OCI-LY3 (cell line): ENCODE measurements at regions not wholly inside any gene's neighbourhood (a gene's known extent, or its start where the extent isn't known, plus 50 kb on each side); places are given as distances from the start of the nearest gene placed in this dataset.

Experiments used
- H2AFZ ChIP-seq: fragments of 200-600, 300-600 bp; shearing (Covaris generic); 2 replicates; pipeline ENCODE4 v1.6.0; 2014; ENCODE audit warnings: antibody characterized with exemption, low read depth, low read length
- H3K27ac ChIP-seq: fragments of 200-600, 300-600 bp; sonication (generic); 2 replicates; pipeline ENCODE4 v1.5.1; 2014; ENCODE audit warnings: mild to moderate bottlenecking, low read length, moderate library complexity, mixed read lengths
- H3K27me3 ChIP-seq: fragments of 200-600, 300-600 bp; sonication (generic); 2 replicates; pipeline ENCODE4 v1.6.1; 2014; ENCODE audit warnings: low read depth, low read length, mixed read lengths
- H3K36me3 ChIP-seq: fragments of 200-600, 300-600 bp; sonication (generic); replicated peaks from 2 replicates; pipeline ENCODE3; 2014; ENCODE audit warnings: low read depth, low read length, mixed read lengths
- H3K4me1 ChIP-seq: fragments of 300-600, 200-600 bp; sonication (generic); 2 replicates; pipeline ENCODE4 v1.6.1; 2014; ENCODE audit warnings: low read length, mixed read lengths
- H3K4me2 ChIP-seq: fragments of 200-600, 300-600 bp; sonication (generic); 2 replicates; pipeline ENCODE4 v1.6.1; 2014; ENCODE audit warnings: low read length, mixed read lengths
- H3K4me3 ChIP-seq: fragments of 300-600, 200-600 bp; sonication (generic); 2 replicates; pipeline ENCODE4 v1.5.1; 2014; ENCODE audit warnings: antibody characterized with exemption, mild to moderate bottlenecking, low read length, moderate library complexity
- H3K79me2 ChIP-seq: fragments of 300-600, 200-600 bp; shearing (Covaris generic); 2 replicates; pipeline ENCODE4 v1.6.1; 2014; ENCODE audit warnings: mild to moderate bottlenecking, low read length, mixed read lengths
- H3K9ac ChIP-seq: fragments of 300-600, 200-600 bp; shearing (Covaris generic); 2 replicates; pipeline ENCODE4 v1.6.0; 2014; ENCODE audit warnings: mild to moderate bottlenecking, low read length, moderate library complexity
- H3K9me3 ChIP-seq: fragments of 200-600, 300-600 bp; shearing (Covaris generic); 2 replicates; pipeline ENCODE4 v1.6.1; 2014; ENCODE audit warnings: low read length, mixed read lengths; ENCODE audit not compliant: insufficient read depth
- H4K20me1 ChIP-seq: fragments of 200-600, 300-600 bp; sonication (generic); 2 replicates; pipeline ENCODE4 v1.6.1; 2016; ENCODE audit warnings: low read length, mixed read lengths; ENCODE audit not compliant: insufficient read depth
- EZH2phosphoT487 ChIP-seq: fragments of 200-600 bp; shearing (Covaris generic); IDR thresholded peaks from 2 replicates; pipeline ENCODE4 v1.6.1; 2018; ENCODE audit warnings: antibody characterized with exemption, mixed run types, low read depth
- TF ChIP-seq, protein P1 (sequence below): fragments of 200-600, 300-600 bp; sonication (generic); IDR thresholded peaks from 2 replicates; pipeline ENCODE4 v1.5.1; 2014; ENCODE audit warnings: antibody characterized with exemption, low read length, low read depth

DNA sequence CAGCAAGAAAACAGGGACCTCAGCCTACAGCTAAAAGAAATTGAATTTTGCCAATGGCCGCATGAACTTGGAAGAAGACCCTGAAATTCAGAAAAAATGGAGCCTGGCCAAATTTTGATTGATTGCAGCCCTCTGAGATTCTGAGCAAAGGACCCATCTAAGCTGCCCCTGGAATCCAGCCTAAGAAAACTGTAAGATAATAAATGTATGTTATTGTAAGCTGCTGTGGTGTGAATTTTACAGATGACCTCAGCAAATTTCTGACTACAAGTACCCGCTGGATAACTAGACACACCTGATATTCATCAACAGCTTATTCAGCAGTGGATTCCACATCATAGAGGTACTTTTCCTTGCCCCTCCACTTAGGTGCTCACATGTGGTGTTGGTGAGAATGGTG, 119.5 kb upstream of the EPHA5 start:
- H3K4me3 ChIP-seq, result no peak overlapping the region
- no peak overlapping the region for H3K27ac ChIP-seq
- no peaks in the 10 kb centered on the region for H3K4me1 ChIP-seq
- no peaks in the 10 kb centered on the region for H3K36me3 ChIP-seq
- H3K27me3 ChIP-seq, result no peaks in the 10 kb centered on the region
- no peaks in the 10 kb centered on the region for H4K20me1 ChIP-seq
- no peak overlapping the region for H3K9ac ChIP-seq
- no peaks in the 10 kb centered on the region for H3K9me3 ChIP-seq
- no peak overlapping the region for H2AFZ ChIP-seq
- H3K4me2 ChIP-seq, result no peak overlapping the region
- H3K79me2 ChIP-seq, result no peaks in the 10 kb centered on the region
- TF ChIP-seq, protein P1, sequence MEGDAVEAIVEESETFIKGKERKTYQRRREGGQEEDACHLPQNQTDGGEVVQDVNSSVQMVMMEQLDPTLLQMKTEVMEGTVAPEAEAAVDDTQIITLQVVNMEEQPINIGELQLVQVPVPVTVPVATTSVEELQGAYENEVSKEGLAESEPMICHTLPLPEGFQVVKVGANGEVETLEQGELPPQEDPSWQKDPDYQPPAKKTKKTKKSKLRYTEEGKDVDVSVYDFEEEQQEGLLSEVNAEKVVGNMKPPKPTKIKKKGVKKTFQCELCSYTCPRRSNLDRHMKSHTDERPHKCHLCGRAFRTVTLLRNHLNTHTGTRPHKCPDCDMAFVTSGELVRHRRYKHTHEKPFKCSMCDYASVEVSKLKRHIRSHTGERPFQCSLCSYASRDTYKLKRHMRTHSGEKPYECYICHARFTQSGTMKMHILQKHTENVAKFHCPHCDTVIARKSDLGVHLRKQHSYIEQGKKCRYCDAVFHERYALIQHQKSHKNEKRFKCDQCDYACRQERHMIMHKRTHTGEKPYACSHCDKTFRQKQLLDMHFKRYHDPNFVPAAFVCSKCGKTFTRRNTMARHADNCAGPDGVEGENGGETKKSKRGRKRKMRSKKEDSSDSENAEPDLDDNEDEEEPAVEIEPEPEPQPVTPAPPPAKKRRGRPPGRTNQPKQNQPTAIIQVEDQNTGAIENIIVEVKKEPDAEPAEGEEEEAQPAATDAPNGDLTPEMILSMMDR, result no peak
- no peak for TF ChIP-seq EZH2phosphoT487

DNA sequence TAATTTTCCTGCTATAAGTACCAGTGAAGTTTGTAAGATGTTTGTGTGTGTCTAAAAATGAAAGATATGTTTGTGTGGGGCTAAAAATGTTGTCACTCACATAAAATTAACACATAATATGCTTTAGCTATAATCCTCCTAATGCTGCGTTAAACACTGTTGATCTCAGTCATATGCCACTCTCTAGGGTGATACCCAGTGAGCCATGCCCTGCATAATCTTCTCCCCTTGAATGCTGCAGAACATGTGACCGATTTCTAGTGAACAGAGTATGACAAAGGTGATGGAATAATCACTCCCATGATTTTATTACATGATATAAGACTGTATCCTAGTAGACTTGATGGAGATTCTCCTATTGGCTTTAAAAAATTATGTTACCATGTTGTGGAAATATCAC, 119.1 kb upstream of the EPHA5 start:
- H4K20me1 ChIP-seq, result no peaks in the 10 kb centered on the region
- no peaks in the 10 kb centered on the region for H3K27me3 ChIP-seq
- H3K9ac ChIP-seq, result no peak overlapping the region
- no peak overlapping the region for H3K4me2 ChIP-seq
- no peaks in the 10 kb centered on the region for H3K9me3 ChIP-seq
- H3K4me3 ChIP-seq, result no peak overlapping the region
- H3K79me2 ChIP-seq, result no peaks in the 10 kb centered on the region
- TF ChIP-seq, protein P1, result no peak
- no peak for TF ChIP-seq EZH2phosphoT487
- H3K36me3 ChIP-seq, result no peaks in the 10 kb centered on the region
- no peak overlapping the region for H2AFZ ChIP-seq
- H3K27ac ChIP-seq, result no peak overlapping the region
- H3K4me1 ChIP-seq, result no peaks in the 10 kb centered on the region

DNA sequence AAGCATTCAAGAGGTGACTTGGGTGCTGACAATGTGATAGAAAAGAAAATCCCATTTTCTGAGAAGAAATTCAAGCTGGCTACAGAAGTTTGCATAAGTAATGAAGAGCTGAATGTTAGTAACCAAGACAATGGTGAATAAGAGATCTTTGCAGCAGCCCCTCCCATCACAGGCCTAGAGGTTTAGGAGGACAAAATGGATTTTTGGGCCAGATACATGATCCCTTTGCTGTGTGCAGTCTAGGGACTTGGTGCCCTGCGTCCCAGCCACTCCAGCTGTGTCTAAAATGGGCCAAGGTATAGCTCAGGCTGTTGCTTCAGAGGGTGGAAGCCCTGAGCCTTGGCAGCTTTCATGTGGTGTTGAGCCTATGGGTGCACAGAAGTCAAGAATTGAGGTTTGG, 107.0 kb upstream of the EPHA5 start:
- H3K4me3 ChIP-seq, result no peak overlapping the region
- no peak overlapping the region for H3K9ac ChIP-seq
- no peaks in the 10 kb centered on the region for H3K36me3 ChIP-seq
- H3K4me1 ChIP-seq, result no peaks in the 10 kb centered on the region
- H3K79me2 ChIP-seq, result no peaks in the 10 kb centered on the region
- H4K20me1 ChIP-seq, result no peaks in the 10 kb centered on the region
- H3K9me3 ChIP-seq, result no peaks in the 10 kb centered on the region
- TF ChIP-seq EZH2phosphoT487, result no peak
- TF ChIP-seq, protein P1, result no peak
- no peak overlapping the region for H3K27ac ChIP-seq
- no peaks in the 10 kb centered on the region for H3K27me3 ChIP-seq
- H2AFZ ChIP-seq, result no peak overlapping the region
- no peak overlapping the region for H3K4me2 ChIP-seq

DNA sequence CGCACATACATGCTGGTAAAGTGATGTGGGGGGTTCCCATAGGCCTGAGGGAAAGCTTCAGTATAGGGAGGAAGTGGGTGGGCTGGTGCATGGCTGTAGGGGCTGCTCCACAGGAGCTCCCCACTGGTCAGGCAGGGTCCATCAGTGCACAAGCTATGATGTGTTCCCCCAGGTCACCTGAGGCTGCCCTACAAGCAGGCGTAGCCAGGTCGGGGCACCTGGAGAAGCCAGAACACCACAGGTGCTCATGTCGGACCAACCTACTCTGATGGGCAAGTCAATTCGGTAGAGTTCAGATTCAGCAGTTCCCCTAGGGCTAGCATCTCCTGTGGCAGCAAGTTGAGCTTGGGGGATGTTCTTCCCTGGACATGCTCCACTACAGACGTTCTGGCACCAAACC, 103.3 kb upstream of the EPHA5 start:
- TF ChIP-seq, protein P1, result no peak
- TF ChIP-seq EZH2phosphoT487, result no peak
- Histone ChIP-seq H3K9me3 (no peaks in the 10 kb centered on the region), H3K4me2 (no peak overlapping the region)

More for the DNA sequence above, 103.3 kb upstream of the EPHA5 start:
- Histone ChIP-seq H3K79me2 (no peaks in the 10 kb centered on the region), H3K9ac (no peak overlapping the region), H2AFZ (no peak overlapping the region), H3K4me1 (no peaks in the 10 kb centered on the region), H3K27ac (no peak overlapping the region), H4K20me1 (no peaks in the 10 kb centered on the region), H3K4me3 (no peak overlapping the region), H3K36me3 (no peaks in the 10 kb centered on the region), H3K27me3 (no peaks in the 10 kb centered on the region)
